B cell (primary cell): ENCODE measurements at regions not wholly inside any gene's neighbourhood (a gene's known extent, or its start where the extent isn't known, plus 50 kb on each side); places are given as distances from the start of the nearest gene placed in this dataset.

Experiments
- CTCF ChIP-seq: fragments of 200-600 bp; IDR thresholded peaks from one replicate; pipeline ENCODE4 v1.8.0; 2022; ENCODE audit warnings: antibody characterized with exemption, mild to moderate bottlenecking
- EZH2 ChIP-seq: IDR thresholded peaks from 2 replicates; pipeline ENCODE4 v1.6.1; 2012; ENCODE audit warnings: borderline replicate concordance, low read depth, mild to moderate bottlenecking, moderate library complexity, low read length; ENCODE audit not compliant: insufficient read depth, poor library complexity, severe bottlenecking

GRCh38 chr11:64456509-64457320 lies 97.8 kb downstream of the RPS6KA4 start:
- TF ChIP-seq CTCF (no peak), EZH2 (no peak)
